ENCODE measurements at regions not wholly inside any gene's neighbourhood (a gene's known extent, or its start where the extent isn't known, plus 50 kb on each side); places are given as distances from the start of the nearest gene placed in this dataset.

GRCh38 chr1:182163821-182164223 is 102.3 kb upstream of the ZNF648 start:
- TF ChIP-seq CTCF (IDR thresholded peaks at IDR 0.05): no peak
- no peak for TF ChIP-seq POLR2A (IDR thresholded peaks at IDR 0.05)
